SK-N-SH treated with all-trans-retinoic acid at 6 μM for 48 hours (cell line): ENCODE measurements at regions not wholly inside any gene's neighbourhood (a gene's known extent, or its start where the extent isn't known, plus 50 kb on each side); places are given as distances from the start of the nearest gene placed in this dataset.

Experiments
- ATAC-seq: fragments of 200-7000 bp; cut with Tn5 transposase; 3 replicates; pipeline ENCODE4 v1.9.1; 2020; ENCODE audit warnings: mild to moderate bottlenecking, moderate library complexity
- ARNTL ChIP-seq: fragments of 450-650 bp; formaldehyde crosslinking; IDR thresholded peaks from 2 replicates; pipeline ENCODE4 v1.5.0; 2020; ENCODE audit warnings: low read depth, mild to moderate bottlenecking, moderate library complexity, borderline replicate concordance
- BACH2 ChIP-seq: fragments of 250-450 bp; sonication (Bioruptor Pico); IDR thresholded peaks from 2 replicates; pipeline ENCODE4 v1.9.0; 2021; ENCODE audit warnings: mild to moderate bottlenecking, borderline replicate concordance
- CSDC2 ChIP-seq: fragments of 250-450 bp; sonication (Bioruptor Pico); IDR thresholded peaks from 2 replicates; pipeline ENCODE4 v1.5.0; 2020; ENCODE audit warnings: mild to moderate bottlenecking, moderate library complexity
- ESRRG ChIP-seq: fragments of 250-450 bp; sonication (Bioruptor Pico); IDR thresholded peaks from 2 replicates; pipeline ENCODE4 v1.6.1; 2021; ENCODE audit warnings: mild to moderate bottlenecking
- GLIS3 ChIP-seq: fragments of 250-450 bp; sonication (Bioruptor Pico); IDR thresholded peaks from 2 replicates; pipeline ENCODE4 v1.5.0; 2020; ENCODE audit warnings: mild to moderate bottlenecking, moderate library complexity
- ISL1 ChIP-seq: fragments of 250-450 bp; sonication (Bioruptor Pico); IDR thresholded peaks from 2 replicates; pipeline ENCODE4 v2.1.2; 2022; ENCODE audit warnings: mild to moderate bottlenecking, moderate library complexity
- OSR1 ChIP-seq: fragments of 250-450 bp; sonication (Bioruptor Pico); IDR thresholded peaks from 2 replicates; pipeline ENCODE4 v1.8.0; 2022; ENCODE audit warnings: moderate library complexity, mild to moderate bottlenecking, inconsistent platforms
- PPARA ChIP-seq: fragments of 250-450 bp; sonication (Bioruptor Pico); IDR thresholded peaks from 2 replicates; pipeline ENCODE4 v1.5.0; 2020; ENCODE audit warnings: mild to moderate bottlenecking, borderline replicate concordance
- RARB ChIP-seq: fragments of 250-450 bp; sonication (Bioruptor Pico); IDR thresholded peaks from 2 replicates; pipeline ENCODE4 v1.8.0; 2021; ENCODE audit warnings: mild to moderate bottlenecking, moderate library complexity
- SNAI2 ChIP-seq: fragments of 250-450 bp; sonication (Bioruptor Pico); IDR thresholded peaks from 2 replicates; pipeline ENCODE4 v1.5.0; 2020; ENCODE audit warnings: mild to moderate bottlenecking, moderate library complexity
- TCF4 ChIP-seq: fragments of 250-450 bp; sonication (Bioruptor Pico); IDR thresholded peaks from 2 replicates; pipeline ENCODE4 v1.8.0; 2021; ENCODE audit warnings: mild to moderate bottlenecking, moderate library complexity, borderline replicate concordance
- TOX ChIP-seq: fragments of 250-450 bp; sonication (Bioruptor Pico); IDR thresholded peaks from 2 replicates; pipeline ENCODE4 v1.8.0; 2021; ENCODE audit warnings: mild to moderate bottlenecking, moderate library complexity, borderline replicate concordance
- ZC3H10 ChIP-seq: fragments of 250-450 bp; sonication (Bioruptor Pico); IDR thresholded peaks from 2 replicates; pipeline ENCODE4 v1.5.1; 2021; ENCODE audit warnings: mild to moderate bottlenecking, moderate library complexity
- ZFP30 ChIP-seq: fragments of 450-650 bp; formaldehyde crosslinking; IDR thresholded peaks from 2 replicates; pipeline ENCODE4 v1.5.0; 2022; ENCODE audit warnings: mild to moderate bottlenecking, moderate library complexity
- ZNF565 ChIP-seq: fragments of 450-650 bp; formaldehyde crosslinking; conservative IDR thresholded peaks from 2 replicates; pipeline ENCODE4 v1.5.0; 2020; ENCODE audit warnings: low read depth, mild to moderate bottlenecking, moderate library complexity
- ZNF70 ChIP-seq: fragments of 450-650 bp; formaldehyde crosslinking; IDR thresholded peaks from 2 replicates; pipeline ENCODE4 v1.5.0; 2020; ENCODE audit warnings: mild to moderate bottlenecking, moderate library complexity
- ZNF8 ChIP-seq: fragments of 450-650 bp; formaldehyde crosslinking; IDR thresholded peaks from 2 replicates; pipeline ENCODE4 v1.5.0; 2020; ENCODE audit warnings: mild to moderate bottlenecking, moderate library complexity
- TF ChIP-seq, protein P1 (sequence below): fragments of 250-450 bp; sonication (Bioruptor Pico); IDR thresholded peaks from 2 replicates; pipeline ENCODE4 v1.5.1; 2020; ENCODE audit warnings: low read depth, mild to moderate bottlenecking, moderate library complexity
- TF ChIP-seq, protein P2 (sequence below): fragments of 250-450 bp; sonication (Bioruptor Pico); IDR thresholded peaks from 2 replicates; pipeline ENCODE4 v1.5.0; 2020; ENCODE audit warnings: mild to moderate bottlenecking, moderate library complexity
- TF ChIP-seq, protein P3 (sequence below): fragments of 250-450 bp; sonication (Bioruptor Pico); IDR thresholded peaks from 2 replicates; pipeline ENCODE4 v1.8.0; 2021; ENCODE audit warnings: low read depth, mild to moderate bottlenecking, moderate library complexity, borderline replicate concordance
- TF ChIP-seq, protein P4 (sequence below): fragments of 250-450 bp; sonication (Bioruptor Pico); IDR thresholded peaks from 2 replicates; pipeline ENCODE4 v1.5.1; 2021; ENCODE audit warnings: mild to moderate bottlenecking, moderate library complexity
- TF ChIP-seq, protein P5 (sequence below): fragments of 250-450 bp; sonication (Bioruptor Pico); IDR thresholded peaks from 2 replicates; pipeline ENCODE4 v1.8.0; 2020; ENCODE audit warnings: mild to moderate bottlenecking, moderate library complexity, borderline replicate concordance

DNA sequence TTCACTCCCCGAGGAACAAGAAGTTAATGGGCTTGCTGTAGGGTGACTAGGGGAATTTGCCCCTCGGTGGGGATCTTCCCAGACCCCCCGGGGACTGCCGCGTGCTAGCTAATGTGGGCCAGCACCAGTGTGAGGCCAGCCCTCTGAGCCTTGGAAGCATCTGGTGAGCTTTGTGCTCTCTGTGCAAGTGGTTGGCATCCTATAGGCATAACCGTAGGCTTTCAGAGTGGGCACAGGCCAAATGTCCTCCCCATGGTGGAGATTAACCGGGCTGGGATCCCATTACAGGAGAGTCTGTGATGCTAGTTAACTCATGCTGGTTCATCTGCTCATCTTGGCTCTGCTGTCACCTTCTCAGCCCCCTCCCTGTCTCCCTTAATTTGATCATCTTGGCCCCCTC, 125.7 kb downstream of the TRIM29 start:
- ATAC-seq, result no peak
- no peak for TF ChIP-seq ZNF565 (CRISPR knock-in tag)
- TF ChIP-seq, all 23 proteins: peak for 0

DNA sequence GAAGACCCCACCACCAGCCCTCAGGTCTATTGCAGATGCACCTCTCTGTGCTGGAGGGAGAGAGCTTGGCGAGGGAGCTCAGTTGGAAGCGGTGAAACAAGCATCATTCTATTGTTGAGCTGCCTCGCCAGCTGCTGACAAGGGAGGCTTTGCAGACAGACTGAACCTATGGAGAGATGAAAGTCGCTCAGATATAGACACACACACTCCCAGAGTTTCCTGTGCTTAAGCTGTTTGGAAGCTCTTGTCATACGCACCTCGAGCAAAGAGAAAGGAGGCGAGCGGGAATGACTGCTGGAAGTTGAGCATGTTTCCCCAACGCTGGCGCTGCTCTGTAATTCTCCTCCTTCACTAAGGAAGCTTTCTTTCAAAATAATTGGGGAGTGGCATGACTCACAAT, 126.1 kb downstream of the TRIM29 start:
- no peak for TF ChIP-seq PPARA
- no peak for ATAC-seq

DNA sequence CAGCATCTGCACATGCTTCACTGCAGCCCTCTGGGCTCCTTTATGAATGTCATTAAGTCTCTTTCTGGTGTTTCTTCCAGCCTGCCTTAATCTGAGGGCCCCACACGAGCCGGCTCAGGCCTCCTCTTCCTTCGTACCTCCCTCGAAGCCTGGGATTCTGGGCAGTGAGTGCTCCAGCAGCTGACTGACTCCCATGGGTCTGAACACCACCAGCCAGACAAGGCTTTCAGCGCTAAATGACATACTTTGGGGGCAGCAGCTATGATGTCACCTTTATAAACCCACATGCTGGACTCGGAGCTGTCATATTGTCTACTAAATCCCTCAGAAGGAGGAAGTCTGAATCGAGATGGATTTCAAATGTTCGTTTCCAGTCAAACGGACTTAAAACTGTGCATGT, 127.1 kb downstream of the TRIM29 start:
- ATAC-seq, result no peak

DNA sequence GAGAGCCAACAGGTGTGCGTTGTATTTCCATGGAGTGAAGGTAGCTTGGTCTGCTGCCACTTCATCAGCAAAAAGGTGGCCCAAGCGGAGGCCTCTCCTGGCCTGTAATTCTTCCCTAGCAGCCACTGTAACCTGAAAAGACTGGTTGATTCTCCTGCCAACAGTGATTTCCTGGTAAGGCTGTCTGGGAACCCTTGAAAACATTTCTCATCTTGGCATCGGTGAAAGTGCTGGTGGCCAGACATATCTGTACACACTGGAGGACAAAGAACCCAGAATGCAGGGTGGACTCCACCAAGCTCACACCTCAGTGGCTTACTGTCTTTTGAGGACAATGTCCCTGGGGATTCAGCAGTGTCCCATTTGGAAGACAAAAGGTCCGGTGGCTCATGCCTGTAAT, 128.0 kb downstream of the TRIM29 start:
- ATAC-seq, result no peak
- TF ChIP-seq ESRRG (no peak), RARB (CRISPR knock-in tag) (no peak), BACH2 (no peak), ISL1 (CRISPR knock-in tag) (no peak), ZNF8 (no peak), ARNTL (CRISPR knock-in tag) (no peak), TCF4 (CRISPR knock-in tag) (no peak), ZC3H10 (CRISPR knock-in tag) (no peak), TOX (CRISPR knock-in tag) (no peak)
- TF ChIP-seq, protein P1, sequence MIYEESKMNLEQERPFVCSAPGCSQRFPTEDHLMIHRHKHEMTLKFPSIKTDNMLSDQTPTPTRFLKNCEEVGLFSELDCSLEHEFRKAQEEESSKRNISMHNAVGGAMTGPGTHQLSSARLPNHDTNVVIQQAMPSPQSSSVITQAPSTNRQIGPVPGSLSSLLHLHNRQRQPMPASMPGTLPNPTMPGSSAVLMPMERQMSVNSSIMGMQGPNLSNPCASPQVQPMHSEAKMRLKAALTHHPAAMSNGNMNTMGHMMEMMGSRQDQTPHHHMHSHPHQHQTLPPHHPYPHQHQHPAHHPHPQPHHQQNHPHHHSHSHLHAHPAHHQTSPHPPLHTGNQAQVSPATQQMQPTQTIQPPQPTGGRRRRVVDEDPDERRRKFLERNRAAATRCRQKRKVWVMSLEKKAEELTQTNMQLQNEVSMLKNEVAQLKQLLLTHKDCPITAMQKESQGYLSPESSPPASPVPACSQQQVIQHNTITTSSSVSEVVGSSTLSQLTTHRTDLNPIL, result no peak
- TF ChIP-seq, protein P2, sequence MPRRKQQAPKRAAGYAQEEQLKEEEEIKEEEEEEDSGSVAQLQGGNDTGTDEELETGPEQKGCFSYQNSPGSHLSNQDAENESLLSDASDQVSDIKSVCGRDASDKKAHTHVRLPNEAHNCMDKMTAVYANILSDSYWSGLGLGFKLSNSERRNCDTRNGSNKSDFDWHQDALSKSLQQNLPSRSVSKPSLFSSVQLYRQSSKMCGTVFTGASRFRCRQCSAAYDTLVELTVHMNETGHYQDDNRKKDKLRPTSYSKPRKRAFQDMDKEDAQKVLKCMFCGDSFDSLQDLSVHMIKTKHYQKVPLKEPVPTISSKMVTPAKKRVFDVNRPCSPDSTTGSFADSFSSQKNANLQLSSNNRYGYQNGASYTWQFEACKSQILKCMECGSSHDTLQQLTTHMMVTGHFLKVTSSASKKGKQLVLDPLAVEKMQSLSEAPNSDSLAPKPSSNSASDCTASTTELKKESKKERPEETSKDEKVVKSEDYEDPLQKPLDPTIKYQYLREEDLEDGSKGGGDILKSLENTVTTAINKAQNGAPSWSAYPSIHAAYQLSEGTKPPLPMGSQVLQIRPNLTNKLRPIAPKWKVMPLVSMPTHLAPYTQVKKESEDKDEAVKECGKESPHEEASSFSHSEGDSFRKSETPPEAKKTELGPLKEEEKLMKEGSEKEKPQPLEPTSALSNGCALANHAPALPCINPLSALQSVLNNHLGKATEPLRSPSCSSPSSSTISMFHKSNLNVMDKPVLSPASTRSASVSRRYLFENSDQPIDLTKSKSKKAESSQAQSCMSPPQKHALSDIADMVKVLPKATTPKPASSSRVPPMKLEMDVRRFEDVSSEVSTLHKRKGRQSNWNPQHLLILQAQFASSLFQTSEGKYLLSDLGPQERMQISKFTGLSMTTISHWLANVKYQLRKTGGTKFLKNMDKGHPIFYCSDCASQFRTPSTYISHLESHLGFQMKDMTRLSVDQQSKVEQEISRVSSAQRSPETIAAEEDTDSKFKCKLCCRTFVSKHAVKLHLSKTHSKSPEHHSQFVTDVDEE (CRISPR knock-in tag), result no peak
- TF ChIP-seq, protein P3, sequence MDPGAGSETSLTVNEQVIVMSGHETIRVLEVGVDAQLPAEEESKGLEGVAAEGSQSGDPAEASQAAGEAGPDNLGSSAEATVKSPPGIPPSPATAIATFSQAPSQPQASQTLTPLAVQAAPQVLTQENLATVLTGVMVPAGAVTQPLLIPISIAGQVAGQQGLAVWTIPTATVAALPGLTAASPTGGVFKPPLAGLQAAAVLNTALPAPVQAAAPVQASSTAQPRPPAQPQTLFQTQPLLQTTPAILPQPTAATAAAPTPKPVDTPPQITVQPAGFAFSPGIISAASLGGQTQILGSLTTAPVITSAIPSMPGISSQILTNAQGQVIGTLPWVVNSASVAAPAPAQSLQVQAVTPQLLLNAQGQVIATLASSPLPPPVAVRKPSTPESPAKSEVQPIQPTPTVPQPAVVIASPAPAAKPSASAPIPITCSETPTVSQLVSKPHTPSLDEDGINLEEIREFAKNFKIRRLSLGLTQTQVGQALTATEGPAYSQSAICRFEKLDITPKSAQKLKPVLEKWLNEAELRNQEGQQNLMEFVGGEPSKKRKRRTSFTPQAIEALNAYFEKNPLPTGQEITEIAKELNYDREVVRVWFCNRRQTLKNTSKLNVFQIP (CRISPR knock-in tag), result no peak
- TF ChIP-seq, protein P4, sequence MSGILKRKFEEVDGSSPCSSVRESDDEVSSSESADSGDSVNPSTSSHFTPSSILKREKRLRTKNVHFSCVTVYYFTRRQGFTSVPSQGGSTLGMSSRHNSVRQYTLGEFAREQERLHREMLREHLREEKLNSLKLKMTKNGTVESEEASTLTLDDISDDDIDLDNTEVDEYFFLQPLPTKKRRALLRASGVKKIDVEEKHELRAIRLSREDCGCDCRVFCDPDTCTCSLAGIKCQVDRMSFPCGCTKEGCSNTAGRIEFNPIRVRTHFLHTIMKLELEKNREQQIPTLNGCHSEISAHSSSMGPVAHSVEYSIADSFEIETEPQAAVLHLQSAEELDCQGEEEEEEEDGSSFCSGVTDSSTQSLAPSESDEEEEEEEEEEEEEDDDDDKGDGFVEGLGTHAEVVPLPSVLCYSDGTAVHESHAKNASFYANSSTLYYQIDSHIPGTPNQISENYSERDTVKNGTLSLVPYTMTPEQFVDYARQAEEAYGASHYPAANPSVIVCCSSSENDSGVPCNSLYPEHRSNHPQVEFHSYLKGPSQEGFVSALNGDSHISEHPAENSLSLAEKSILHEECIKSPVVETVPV, result no peak

More for the DNA sequence above, 127.1 kb downstream of the TRIM29 start:
- no peak for TF ChIP-seq OSR1

DNA sequence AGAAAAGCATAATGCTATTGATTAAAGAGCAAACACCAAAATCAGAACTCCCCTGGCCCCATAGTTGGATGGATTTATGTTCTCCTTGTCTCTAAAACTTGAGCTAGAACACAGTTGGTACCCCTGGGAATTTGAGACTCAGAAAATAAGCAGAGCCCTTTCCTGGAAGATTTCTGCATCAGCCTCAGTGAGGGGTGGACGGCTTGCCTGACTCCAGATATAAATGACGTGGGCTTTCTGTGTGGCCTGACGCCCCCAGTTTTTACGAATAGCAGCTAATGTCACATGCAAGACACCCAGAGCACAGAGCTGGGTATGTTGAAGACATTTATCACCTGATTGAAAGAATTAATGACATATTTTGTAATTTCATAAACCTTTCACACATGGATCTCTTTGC, 130.8 kb downstream of the TRIM29 start:
- ATAC-seq, result no peak
- TF ChIP-seq ZNF70 (CRISPR knock-in tag) (no peak), PPARA (no peak), ZNF565 (CRISPR knock-in tag) (no peak), TCF4 (CRISPR knock-in tag) (no peak), GLIS3 (CRISPR knock-in tag) (no peak), ZNF8 (no peak), SNAI2 (CRISPR knock-in tag) (no peak), TOX (CRISPR knock-in tag) (no peak), ESRRG (no peak), ZC3H10 (CRISPR knock-in tag) (no peak), ZFP30 (CRISPR knock-in tag) (no peak), ARNTL (CRISPR knock-in tag) (no peak), CSDC2 (CRISPR knock-in tag) (no peak), OSR1 (no peak)
- TF ChIP-seq, protein P5, sequence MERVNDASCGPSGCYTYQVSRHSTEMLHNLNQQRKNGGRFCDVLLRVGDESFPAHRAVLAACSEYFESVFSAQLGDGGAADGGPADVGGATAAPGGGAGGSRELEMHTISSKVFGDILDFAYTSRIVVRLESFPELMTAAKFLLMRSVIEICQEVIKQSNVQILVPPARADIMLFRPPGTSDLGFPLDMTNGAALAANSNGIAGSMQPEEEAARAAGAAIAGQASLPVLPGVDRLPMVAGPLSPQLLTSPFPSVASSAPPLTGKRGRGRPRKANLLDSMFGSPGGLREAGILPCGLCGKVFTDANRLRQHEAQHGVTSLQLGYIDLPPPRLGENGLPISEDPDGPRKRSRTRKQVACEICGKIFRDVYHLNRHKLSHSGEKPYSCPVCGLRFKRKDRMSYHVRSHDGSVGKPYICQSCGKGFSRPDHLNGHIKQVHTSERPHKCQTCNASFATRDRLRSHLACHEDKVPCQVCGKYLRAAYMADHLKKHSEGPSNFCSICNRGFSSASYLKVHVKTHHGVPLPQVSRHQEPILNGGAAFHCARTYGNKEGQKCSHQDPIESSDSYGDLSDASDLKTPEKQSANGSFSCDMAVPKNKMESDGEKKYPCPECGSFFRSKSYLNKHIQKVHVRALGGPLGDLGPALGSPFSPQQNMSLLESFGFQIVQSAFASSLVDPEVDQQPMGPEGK (CRISPR knock-in tag), result no peak
- TF ChIP-seq, protein P1, result no peak
- TF ChIP-seq, protein P2 (CRISPR knock-in tag), result no peak
